ENCODE measurements at regions not wholly inside any gene's neighbourhood (a gene's known extent, or its start where the extent isn't known, plus 50 kb on each side); places are given as distances from the start of the nearest gene placed in this dataset.

DNA sequence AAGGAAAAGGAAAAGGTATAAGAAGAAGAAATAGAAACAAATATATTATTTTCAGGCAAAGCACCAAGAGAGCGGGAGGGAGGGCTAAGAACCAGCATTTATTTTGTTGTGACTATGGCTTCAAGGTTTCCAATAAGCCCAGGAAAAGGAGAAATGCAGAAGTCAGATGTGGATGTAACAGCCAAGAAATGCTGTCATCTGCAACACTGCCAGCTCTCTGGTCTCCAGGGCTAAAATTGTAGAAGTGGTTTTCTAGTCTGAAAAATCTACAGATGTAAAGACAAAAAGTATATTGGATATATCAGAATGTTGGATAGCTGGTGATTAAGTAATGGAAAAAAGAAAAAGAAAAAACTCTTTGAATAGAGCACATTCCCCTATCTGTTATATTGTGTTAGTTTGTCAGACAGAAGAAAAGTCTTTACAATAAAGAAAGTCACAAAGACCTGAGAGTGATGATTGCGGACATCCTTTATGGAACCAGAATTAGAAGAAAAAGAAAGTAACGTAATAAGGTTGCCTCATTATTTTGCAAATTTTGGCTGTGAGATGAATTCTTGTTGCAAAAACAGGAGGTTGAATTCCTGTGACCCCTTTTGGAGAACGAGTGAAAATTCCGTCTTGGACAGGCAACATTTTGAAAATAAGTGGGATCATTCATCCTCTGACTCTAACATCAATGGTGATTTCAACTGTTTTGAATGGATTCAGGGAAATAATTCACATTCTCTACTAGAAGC is 938.1 kb downstream of the TTLL7 start:
- dilution Hi-C loops (cut with HindIII; ENCODE audit: low sequenced_read_pairs, unreplicated experiment): no loop called here

More for the DNA sequence above, 938.1 kb downstream of the TTLL7 start:
- ATAC-seq (ENCODE audit: low read depth): no peak
- H4K20me1 ChIP-seq (ENCODE audit: insufficient read depth, low read length): no peaks in the 10 kb centered on the region
- no peak overlapping the region for H2AFZ ChIP-seq (replicated peaks; ENCODE audit: low read length, poor library complexity)
- no peak overlapping the region for H2BK20ac ChIP-seq (ENCODE audit: low read depth, low read length)
- in situ Hi-C loops (cut with MboI; ENCODE audit: low sequenced_read_pairs): no loop called here
- no peak overlapping the region for H3K4me2 ChIP-seq (ENCODE audit: low read depth, low read length)
- no peak overlapping the region for H2AK5ac ChIP-seq (ENCODE audit: low read depth, low read length)
- TF ChIP-seq CHD1 (IDR thresholded peaks at IDR 0.05; ENCODE audit: low read depth, low read length) (no peak), MXI1 (IDR thresholded peaks at IDR 0.05; ENCODE audit: borderline replicate concordance, low read depth, low read length) (no peak), SMC3 (IDR thresholded peaks at IDR 0.05; ENCODE audit: low read depth, low read length) (no peak), NFE2L2 (IDR thresholded peaks at IDR 0.05; ENCODE audit: low read depth, low read length) (no peak)
- TF ChIP-seq, protein P1, sequence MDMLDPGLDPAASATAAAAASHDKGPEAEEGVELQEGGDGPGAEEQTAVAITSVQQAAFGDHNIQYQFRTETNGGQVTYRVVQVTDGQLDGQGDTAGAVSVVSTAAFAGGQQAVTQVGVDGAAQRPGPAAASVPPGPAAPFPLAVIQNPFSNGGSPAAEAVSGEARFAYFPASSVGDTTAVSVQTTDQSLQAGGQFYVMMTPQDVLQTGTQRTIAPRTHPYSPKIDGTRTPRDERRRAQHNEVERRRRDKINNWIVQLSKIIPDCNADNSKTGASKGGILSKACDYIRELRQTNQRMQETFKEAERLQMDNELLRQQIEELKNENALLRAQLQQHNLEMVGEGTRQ (IDR thresholded peaks at IDR 0.05; ENCODE audit: low read depth, low read length): no peak
- POLR2A ChIA-PET (ENCODE audit: unreplicated experiment): no interaction called here
- no peak overlapping the region for H3K23ac ChIP-seq (ENCODE audit: low read depth, low read length)
- no peaks in the 10 kb centered on the region for H3K79me1 ChIP-seq (ENCODE audit: low read depth in 1 of 2, low read length in 2 of 2)
- no peak overlapping the region for H2BK5ac ChIP-seq (ENCODE audit: low read depth, low read length, poor library complexity, severe bottlenecking)
- H4K8ac ChIP-seq (ENCODE audit: low read depth in 2 of 2, low read length in 2 of 2): no peak overlapping the region
- H3K4me3 ChIP-seq (ENCODE audit: insufficient read depth, low read depth, low read length): no peak overlapping the region
- no peak overlapping the region for H4K91ac ChIP-seq (ENCODE audit: insufficient read depth, low read depth, low read length)
- H3K4ac ChIP-seq (ENCODE audit: low read depth, low read length): no peak overlapping the region
- DNase-seq: no peak
- H3K9ac ChIP-seq (ENCODE audit: low read depth, low read length): no peak overlapping the region
- CTCF ChIA-PET: no interaction called here
- H3K9me1 ChIP-seq (ENCODE audit: insufficient read depth, low read length): no peaks in the 10 kb centered on the region
- no peak overlapping the region for H3K27ac ChIP-seq (ENCODE audit: insufficient read depth, low read length)
- H3K27me3 ChIP-seq (ENCODE audit: control insufficient read depth, insufficient read depth, low read length): no peaks in the 10 kb centered on the region
- no CpG with 5 or more reads among the region's 5 CpGs for WGBS, 2 experiments (ENCODE audit: extremely low coverage in 2 of 2, insufficient read length in 1 of 2)
- H2BK120ac ChIP-seq (ENCODE audit: low read depth, low read length): no peak overlapping the region
- intact Hi-C loops (cut with micrococcal nuclease): no loop called here
- H3K9me3 ChIP-seq (ENCODE audit: control insufficient read depth, insufficient read depth, low read length): 0 out of 2 replicates have a peak, but pooled peaks cover 1% of the 10 kb centered on the region
- no peak overlapping the region for H3K14ac ChIP-seq (replicated peaks; ENCODE audit: low read depth, low read length)
- H3K56ac ChIP-seq (ENCODE audit: extremely low read depth, insufficient read depth, low read length): no peak overlapping the region
- no peak overlapping the region for H4K5ac ChIP-seq (ENCODE audit: low read depth, low read length)
- H2BK15ac ChIP-seq (ENCODE audit: low read depth, low read length): no peak overlapping the region
- no peaks in the 10 kb centered on the region for H3K36me3 ChIP-seq (ENCODE audit: control insufficient read depth, insufficient read depth, low read length)
- H2AK9ac ChIP-seq (replicated peaks; ENCODE audit: low read depth, low read length, poor library complexity): no peak overlapping the region
- H3K18ac ChIP-seq (ENCODE audit: low read depth, low read length): no peak overlapping the region
- no TSS peak for BruUV-seq (replicated peaks)
- H3K4me1 ChIP-seq (ENCODE audit: control insufficient read depth, insufficient read depth, low read length): no peaks in the 10 kb centered on the region
